GM18873 (cell line): ENCODE measurements at regions not wholly inside any gene's neighbourhood (a gene's known extent, or its start where the extent isn't known, plus 50 kb on each side); places are given as distances from the start of the nearest gene placed in this dataset.
"Not testable (repeated sequence)": the region's sequence is repeated elsewhere in the genome, so short reads cannot be mapped to it uniquely, and the experiment has no call there.

Experiments used
- ATAC-seq: cut with Tn5 transposase; IDR thresholded peaks from one replicate; pipeline ENCODE4 v1.9.1; 2021; ENCODE audit warnings: mild to moderate bottlenecking, moderate library complexity, moderate number of reproducible peaks; ENCODE audit not compliant: unreplicated experiment, low FRiP score

- ATAC-seq, result no peak
Measured at GRCh38 chr3:87508921-87509320, 232.5 kb upstream of the POU1F1 start.

DNA sequence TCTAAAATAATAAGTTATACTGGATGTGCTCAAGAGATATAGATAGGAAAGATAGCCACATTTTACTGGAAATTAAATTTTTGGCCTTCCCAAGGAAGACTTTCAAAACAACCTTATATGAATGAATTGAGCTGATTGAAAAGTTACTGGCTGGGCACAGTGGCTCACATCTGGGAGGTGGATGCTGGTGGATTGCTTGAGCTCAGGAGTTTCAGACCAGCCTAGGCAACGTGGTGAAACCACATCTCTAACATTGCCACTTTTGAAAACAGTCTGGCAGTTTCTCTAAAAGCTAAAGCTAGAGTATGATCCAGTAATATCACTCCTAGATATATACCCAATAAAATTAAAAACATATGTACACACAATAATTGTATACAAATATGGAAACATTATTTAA lies 231.4 kb upstream of the POU1F1 start:
- no peak for ATAC-seq

DNA sequence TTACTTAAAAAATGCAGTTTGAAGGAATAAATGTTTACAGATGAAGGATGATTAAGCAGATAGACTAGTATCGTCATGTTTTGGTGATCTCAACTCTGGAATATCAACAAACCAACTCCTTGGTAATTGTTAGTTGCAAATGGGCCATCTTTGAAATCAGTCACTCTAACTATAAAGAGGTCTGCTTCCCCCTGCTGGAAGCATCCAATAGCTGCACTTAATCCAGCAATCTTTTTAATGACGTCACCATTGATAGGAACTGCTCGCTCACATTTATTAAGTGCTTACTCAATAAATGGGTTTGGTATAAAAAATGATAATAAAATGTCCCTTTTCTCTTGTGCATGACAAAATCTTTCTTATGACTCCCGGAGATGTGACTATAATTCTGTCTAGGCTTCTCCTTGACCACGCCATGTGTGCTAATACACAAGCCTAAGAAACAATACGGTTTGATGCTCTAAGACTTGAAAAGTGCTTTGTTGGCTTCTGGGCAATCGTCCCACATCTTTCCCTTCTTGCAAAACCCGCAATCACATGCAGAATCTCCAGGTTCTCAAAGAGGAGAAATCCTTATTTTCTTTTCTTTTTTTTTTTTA lies 227.6 kb upstream of the POU1F1 start:
- ATAC-seq, result peak; percentile 79

DNA sequence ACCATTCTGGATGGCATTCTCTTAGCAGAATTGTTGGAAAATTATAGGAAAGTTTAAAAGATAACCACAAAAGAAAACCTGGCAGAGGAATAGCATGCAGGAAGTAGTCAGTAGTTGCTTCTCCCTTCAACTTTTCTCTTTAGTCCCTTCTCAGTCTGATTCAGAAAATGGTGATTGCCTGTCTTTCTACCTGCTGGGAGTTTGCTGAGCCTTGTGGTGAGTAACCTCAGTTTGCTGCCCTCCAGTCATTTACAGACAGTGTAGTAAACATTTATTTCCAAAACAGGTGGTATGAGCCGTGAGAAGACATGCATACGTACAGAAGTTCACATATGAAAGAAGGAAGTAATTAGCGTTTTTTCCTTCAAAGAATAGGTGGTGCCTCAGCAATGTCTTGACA lies 224.7 kb upstream of the POU1F1 start:
- no peak for ATAC-seq

- no peak for ATAC-seq
Measured at GRCh38 chr3:87498358-87499080, 222.1 kb upstream of the POU1F1 start.

- no peak for ATAC-seq
Measured at GRCh38 chr3:87495938-87496337, 219.6 kb upstream of the POU1F1 start.

DNA sequence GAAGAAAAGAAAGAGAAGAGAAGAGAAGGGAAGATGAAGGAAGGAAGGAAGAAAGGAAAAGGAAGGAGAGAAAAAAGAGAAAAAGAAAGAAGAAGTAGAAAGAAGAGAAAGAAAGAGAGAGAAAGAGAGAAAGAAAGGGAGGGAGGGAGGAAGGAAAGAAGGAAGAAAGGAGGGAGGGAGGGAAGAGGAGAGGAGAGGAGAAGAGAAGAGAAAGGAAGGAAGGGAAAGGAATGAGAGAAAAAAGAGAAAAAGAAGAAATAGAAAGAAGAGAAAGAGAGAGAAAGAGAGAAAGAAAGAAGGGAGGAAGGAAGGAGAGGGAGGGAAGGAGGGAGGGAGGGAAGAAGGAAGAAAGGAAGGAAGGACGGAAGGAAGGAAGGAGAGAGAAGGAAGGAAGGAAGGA lies 217.9 kb upstream of the POU1F1 start:
- no peak for ATAC-seq

- ATAC-seq, result no peak
Measured at GRCh38 chr3:87491843-87492242, 215.5 kb upstream of the POU1F1 start.

DNA sequence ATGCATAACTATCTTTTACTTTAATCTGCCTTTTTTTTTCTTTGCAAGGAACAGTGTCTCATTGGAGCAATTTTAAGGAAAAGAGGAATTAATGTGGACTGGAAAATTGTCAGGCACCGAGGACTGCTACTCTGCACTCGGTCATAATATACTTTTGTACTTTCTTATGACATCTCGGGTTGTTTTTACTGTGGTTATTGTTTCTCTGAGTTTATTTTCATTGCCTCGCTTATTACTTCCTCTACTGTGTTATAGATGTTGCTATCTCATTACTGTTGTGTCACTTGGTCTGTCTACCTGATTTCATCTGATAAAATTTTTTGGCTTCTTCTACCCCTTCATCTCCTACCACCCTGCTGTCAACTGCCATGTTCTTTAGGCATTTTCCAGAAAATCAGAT lies 213.5 kb upstream of the POU1F1 start:
- no peak for ATAC-seq

- ATAC-seq, result no peak
Measured at GRCh38 chr3:87488765-87489164, 212.4 kb upstream of the POU1F1 start.

GRCh38 chr3:87486635-87487034 lies 210.3 kb upstream of the POU1F1 start:
- ATAC-seq, result not testable (repeated sequence)

DNA sequence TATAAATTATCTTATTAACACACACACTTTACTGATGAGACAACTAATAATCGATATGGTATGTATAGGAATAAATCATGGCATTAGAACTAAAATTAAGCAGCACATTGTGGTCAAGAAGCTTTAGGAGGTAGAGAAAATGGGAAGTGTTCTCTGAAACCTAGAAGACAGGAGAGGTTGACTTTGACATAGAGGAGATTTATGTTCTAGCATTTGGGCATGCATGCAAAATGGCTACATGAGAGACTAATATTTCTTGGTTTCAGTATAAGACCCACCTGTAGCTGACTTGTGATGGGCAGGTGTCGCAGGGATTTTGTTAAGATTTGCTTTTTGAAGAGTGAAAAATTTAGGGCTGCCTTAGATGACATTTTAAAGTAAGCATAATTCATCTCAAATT lies 209.7 kb upstream of the POU1F1 start:
- ATAC-seq, result no peak

DNA sequence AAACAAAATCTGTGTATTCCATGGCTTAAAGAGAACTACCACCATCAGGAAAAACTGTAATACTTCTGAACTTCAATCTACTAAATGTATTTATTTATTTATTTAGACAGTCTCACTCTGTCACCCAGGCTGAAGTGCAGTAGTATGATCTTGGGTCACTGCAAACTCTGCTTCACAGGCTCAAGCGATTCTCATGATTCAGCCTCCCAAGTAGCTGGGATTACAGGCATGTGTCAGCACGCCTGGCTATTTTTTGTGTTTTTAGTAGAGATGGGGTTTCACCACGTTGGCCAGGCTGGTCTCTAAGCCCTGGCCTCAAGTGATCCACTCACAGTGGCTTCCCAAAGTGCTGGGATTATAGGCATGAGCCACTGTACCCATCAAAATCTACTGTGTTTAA lies 202.3 kb upstream of the POU1F1 start:
- no peak for ATAC-seq

DNA sequence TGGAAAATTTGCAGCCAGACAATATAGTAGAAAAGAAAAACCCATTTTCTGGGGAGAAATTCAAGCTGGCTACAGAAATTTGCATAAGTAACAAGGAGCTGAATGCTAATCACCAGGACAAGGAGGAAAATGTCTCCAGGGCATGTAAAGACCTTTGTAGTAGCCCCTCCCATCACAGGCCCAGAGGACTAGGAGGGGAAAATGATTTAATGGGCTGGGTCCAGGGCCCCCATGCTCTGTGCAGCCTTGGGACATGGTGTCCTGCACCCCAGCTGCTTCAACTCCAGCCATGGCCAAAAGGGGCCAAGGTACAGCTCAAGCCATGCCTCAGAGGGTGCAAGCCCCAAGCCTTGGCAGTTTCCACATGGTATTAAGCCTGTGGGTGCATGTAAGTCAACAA lies 197.6 kb upstream of the POU1F1 start:
- ATAC-seq, result no peak

- ATAC-seq, result no peak
Measured at GRCh38 chr3:87468938-87469337, 192.6 kb upstream of the POU1F1 start.

- no peak for ATAC-seq
Measured at GRCh38 chr3:87468235-87468634, 191.9 kb upstream of the POU1F1 start.

DNA sequence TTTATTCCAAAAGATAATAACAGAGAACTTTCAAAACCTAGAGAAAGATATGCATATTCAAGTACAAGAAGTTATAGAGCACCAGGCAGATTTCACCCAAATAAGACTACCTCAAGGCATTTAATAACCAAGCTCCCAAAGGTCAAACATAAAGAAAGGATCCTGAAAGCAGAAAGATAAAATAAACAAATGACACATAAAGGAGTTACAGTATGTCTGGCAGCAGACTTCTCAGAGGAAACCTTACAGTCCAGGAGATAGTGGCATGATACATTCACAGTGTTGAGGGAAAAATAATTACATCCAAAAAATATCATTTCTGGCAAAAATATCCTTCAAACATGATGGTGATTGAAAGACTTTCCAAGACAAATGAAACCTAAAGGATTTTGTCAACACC lies 185.8 kb upstream of the POU1F1 start:
- no peak for ATAC-seq

GRCh38 chr3:87461443-87461842 lies 185.1 kb upstream of the POU1F1 start:
- no peak for ATAC-seq

DNA sequence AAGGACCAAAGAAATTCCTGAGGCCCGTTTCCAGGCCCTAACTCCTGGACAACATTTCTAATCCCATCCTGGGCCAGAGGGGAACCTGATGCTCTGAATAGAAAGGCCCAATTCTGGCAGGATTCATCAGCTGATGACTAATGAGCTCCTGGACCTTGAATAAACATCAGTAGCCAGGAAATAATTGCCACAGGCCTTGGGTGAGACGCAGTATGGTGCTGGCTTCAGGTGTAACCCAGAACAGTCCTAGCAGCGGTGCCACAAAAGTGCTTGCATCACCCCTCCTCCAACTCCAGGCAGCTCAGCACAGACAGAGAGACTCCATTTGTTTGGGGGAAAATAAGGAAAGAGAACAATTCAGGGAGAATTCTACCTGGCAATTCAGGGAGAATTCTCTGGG lies 184.7 kb upstream of the POU1F1 start:
- no peak for ATAC-seq

DNA sequence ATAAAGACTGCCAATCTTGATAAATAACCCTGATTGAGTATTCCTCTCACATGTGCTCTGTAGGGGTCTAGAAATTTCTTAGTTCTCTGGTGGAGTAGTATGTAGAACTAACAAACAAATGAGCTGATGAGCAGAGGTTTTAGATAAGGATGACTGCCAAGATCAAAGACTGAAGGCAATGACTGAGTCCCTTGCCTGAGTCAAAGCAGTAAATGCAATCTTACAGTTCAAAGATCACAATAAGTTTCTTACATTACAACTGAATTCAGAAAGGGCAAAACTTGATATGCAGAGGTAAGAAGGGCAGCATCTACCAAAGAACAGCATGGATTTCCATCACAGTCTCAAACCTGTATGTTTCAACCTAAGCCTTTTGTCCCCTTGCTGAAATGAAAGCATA lies 172.2 kb upstream of the POU1F1 start:
- no peak for ATAC-seq

DNA sequence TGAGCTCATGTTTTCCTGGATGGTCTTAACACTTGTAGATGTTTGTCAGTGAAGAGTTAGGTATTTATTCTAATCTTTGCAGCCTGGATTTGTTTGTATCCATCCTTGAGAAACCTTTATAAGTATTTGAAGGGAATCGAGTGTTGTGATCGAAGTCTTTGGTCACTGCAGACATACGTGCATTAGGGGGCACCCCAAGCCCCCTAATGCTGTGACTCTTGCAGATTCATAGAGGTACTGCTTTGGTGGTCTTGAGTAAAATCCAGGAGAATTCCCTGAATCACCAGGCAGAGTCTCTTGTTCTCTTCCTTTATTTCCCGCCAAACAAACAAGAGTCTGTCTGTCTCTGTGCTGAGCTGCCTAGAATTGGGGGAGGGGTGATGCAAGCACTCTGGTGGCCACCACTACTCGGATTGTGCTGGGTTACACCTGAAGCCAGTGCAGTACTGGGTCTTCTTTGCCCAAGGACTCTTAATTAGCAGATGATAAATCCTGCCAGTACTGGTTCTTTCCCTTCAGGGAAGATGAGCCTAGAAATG lies 170.5 kb upstream of the POU1F1 start:
- no peak for ATAC-seq

GRCh38 chr3:87442470-87442869 lies 166.1 kb upstream of the POU1F1 start:
- no peak for ATAC-seq
